Suprapubic skin (tissue), 4 donors: ENCODE measurements at regions not wholly inside any gene's neighbourhood (a gene's known extent, or its start where the extent isn't known, plus 50 kb on each side); places are given as distances from the start of the nearest gene placed in this dataset.

ENCODE experiments used
- DNase-seq, 2 donors: peaks; one replicate each; pipeline ENCODE4 v3.0.0-alpha.2; 2019; ENCODE audit warnings: low spot score in 2 of 2
- H3K27ac ChIP-seq: fragments of 200-600 bp; sonication (generic); one replicate; pipeline ENCODE4 v1.5.1; 2019
- H3K27me3 ChIP-seq: fragments of 200-600 bp; sonication (generic); one replicate; pipeline ENCODE4 v1.5.1; 2019
- H3K36me3 ChIP-seq: fragments of 200-600 bp; sonication (generic); one replicate; pipeline ENCODE4 v1.5.1; 2019
- H3K4me1 ChIP-seq: fragments of 200-600 bp; sonication (generic); one replicate; pipeline ENCODE4 v1.5.1; 2019
- H3K4me3 ChIP-seq: fragments of 200-600 bp; sonication (generic); one replicate; pipeline ENCODE4 v1.5.1; 2019; ENCODE audit warnings: mild to moderate bottlenecking
- H3K9me3 ChIP-seq: fragments of 200-600 bp; sonication (generic); one replicate; pipeline ENCODE4 v1.5.1; 2019
- EP300 ChIP-seq: sonication (generic); formaldehyde crosslinking; IDR thresholded peaks from one replicate; pipeline ENCODE4 v1.6.1; 2017; ENCODE audit warnings: antibody characterized with exemption
- POLR2A ChIP-seq, 2 donors: fragments of 450-650 bp; IDR thresholded peaks; one replicate each; pipeline ENCODE4 v1.6.1; 2017; ENCODE audit warnings: antibody characterized with exemption in 2 of 2, mild to moderate bottlenecking in 2 of 2, moderate library complexity in 2 of 2
- POLR2AphosphoS5 ChIP-seq, 3 donors: sonication (generic); formaldehyde crosslinking; IDR thresholded peaks; one replicate each; pipeline ENCODE4 v1.6.1; 2017; ENCODE audit warnings: antibody characterized with exemption in 3 of 3
- WGBS: methylation state at CpG from one replicate; pipeline ENCODE4 v1.1.5; 2018; 5-methylcytosine and 5-hydroxymethylcytosine counted together
- TF ChIP-seq, protein P1 (sequence below), 2 donors: fragments of 200-600 bp in 1 of 2; fragments of 450-650 bp in 1 of 2; sonication (generic) in 1 of 2; IDR thresholded peaks; one replicate each; pipeline ENCODE4 v1.5.1; 2016 to 2019; ENCODE audit warnings: antibody characterized with exemption in 2 of 2, mild to moderate bottlenecking in 1 of 2, moderate library complexity in 1 of 2

DNA sequence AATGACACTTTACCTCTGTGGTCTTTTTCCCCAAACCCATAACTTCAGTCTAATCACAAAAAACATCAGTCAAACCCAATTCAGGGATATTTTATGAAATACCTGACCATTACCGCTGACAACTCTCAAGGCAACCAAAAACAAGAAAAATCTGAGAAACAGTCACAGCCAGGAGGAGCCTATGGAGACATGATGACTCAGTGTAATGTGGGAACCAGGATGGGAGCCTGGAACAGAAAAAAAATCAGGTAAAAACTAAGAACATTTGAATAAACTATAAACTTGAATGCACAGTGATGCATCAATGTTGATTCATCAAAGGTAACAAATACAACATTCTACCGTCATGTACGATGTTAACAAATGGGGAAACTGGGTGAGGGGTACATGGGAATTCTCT lies 84.1 kb upstream of the TSHZ2 start:
- no peak for DNase-seq
- Histone ChIP-seq H3K9me3 (no peaks in the 10 kb centered on the region), H3K27me3 (no peaks in the 10 kb centered on the region), H3K4me3 (no peak overlapping the region), H3K4me1 (no peaks in the 10 kb centered on the region), H3K27ac (no peak overlapping the region), H3K36me3 (no peaks in the 10 kb centered on the region)
- WGBS, result 97% methylated on average over 3 of the region's 3 CpGs
- TF ChIP-seq EP300, result no peak
- TF ChIP-seq, protein P1, sequence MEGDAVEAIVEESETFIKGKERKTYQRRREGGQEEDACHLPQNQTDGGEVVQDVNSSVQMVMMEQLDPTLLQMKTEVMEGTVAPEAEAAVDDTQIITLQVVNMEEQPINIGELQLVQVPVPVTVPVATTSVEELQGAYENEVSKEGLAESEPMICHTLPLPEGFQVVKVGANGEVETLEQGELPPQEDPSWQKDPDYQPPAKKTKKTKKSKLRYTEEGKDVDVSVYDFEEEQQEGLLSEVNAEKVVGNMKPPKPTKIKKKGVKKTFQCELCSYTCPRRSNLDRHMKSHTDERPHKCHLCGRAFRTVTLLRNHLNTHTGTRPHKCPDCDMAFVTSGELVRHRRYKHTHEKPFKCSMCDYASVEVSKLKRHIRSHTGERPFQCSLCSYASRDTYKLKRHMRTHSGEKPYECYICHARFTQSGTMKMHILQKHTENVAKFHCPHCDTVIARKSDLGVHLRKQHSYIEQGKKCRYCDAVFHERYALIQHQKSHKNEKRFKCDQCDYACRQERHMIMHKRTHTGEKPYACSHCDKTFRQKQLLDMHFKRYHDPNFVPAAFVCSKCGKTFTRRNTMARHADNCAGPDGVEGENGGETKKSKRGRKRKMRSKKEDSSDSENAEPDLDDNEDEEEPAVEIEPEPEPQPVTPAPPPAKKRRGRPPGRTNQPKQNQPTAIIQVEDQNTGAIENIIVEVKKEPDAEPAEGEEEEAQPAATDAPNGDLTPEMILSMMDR (IDR thresholded peaks at IDR 0.05), result no peak

DNA sequence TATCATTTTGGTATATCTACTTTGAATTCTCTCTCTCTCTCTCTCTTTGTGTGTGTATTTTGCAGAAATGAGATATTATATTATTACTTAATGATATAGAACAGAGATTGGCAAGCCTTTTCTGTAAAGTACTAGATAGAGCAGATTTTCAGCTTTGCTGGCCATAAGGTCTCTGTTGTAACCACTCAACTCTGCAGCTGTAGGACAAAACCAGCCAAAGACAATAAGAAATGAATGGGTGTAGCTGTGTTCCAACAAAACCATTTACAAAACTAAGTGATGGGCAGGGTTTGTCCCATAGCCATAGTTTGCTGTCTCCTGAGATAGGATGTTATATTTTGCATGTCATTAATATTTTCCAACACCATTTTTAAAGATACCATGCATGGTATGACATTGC lies 91.2 kb upstream of the TSHZ2 start:
- Histone ChIP-seq H3K27ac (no peak overlapping the region), H3K36me3 (no peaks in the 10 kb centered on the region), H3K4me1 (no peaks in the 10 kb centered on the region), H3K9me3 (no peaks in the 10 kb centered on the region), H3K4me3 (no peak overlapping the region), H3K27me3 (no peaks in the 10 kb centered on the region)
- no peak for TF ChIP-seq POLR2AphosphoS5 (IDR thresholded peaks at IDR 0.05)
- no peak for TF ChIP-seq EP300
- no peak for TF ChIP-seq POLR2A (IDR thresholded peaks at IDR 0.05)
- TF ChIP-seq, protein P1 (IDR thresholded peaks at IDR 0.05), result no peak
- DNase-seq, result no peak

DNA sequence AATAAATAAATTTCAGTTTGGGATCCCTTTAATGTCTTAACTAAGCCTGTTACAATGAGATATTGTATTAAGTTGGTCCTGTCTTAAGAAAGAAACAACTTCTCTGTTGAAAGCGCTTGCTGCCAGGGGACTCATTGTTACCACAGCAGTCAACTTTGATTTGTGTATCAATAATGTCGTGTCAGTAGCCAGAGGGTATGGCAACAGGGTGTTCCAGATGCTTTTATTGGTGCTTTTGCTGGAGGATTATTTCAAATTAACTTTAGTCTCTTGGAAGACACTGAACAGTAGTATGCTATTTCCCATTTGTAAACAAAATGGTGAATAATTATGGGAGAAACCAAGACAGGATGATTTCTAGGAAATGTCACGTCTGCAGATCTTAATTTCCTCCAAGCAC lies 91.9 kb upstream of the TSHZ2 start:
- Histone ChIP-seq H3K27ac (no peak overlapping the region), H3K4me3 (no peak overlapping the region), H3K9me3 (no peaks in the 10 kb centered on the region), H3K27me3 (no peaks in the 10 kb centered on the region), H3K36me3 (no peaks in the 10 kb centered on the region), H3K4me1 (no peaks in the 10 kb centered on the region)
- no peak for DNase-seq
- TF ChIP-seq POLR2A (IDR thresholded peaks at IDR 0.05), result no peak
- TF ChIP-seq POLR2AphosphoS5 (IDR thresholded peaks at IDR 0.05), result no peak
- no peak for TF ChIP-seq EP300
- TF ChIP-seq, protein P1 (IDR thresholded peaks at IDR 0.05), result no peak
- 30% methylated on average over 3 of the region's 3 CpGs for WGBS

DNA sequence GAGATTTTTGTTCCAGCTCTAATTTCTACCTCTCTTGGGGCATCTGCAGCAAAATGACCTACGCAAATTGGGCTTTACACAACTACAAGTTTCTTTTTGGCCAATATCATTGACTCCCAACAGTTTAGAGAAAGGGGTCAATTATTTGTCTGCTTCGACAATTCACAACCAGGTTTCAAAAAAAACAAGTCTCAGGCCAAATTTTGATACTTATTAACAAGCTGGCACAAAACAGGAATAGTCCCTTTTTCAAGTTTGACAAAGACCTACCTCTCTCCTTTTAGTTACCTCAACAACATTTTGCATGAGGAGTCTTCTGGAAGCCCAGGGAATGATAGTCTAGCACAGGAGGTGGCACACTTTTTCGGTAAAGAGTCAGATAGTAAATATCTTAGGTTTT lies 97.9 kb upstream of the TSHZ2 start:
- Histone ChIP-seq H3K27me3 (no peaks in the 10 kb centered on the region), H3K9me3 (no peaks in the 10 kb centered on the region), H3K27ac (no peak overlapping the region), H3K4me3 (no peak overlapping the region), H3K4me1 (no peaks in the 10 kb centered on the region), H3K36me3 (no peaks in the 10 kb centered on the region)
- 94% methylated on average over 3 of the region's 3 CpGs for WGBS
- TF ChIP-seq EP300 (no peak), POLR2A (IDR thresholded peaks at IDR 0.05) (no peak), POLR2AphosphoS5 (IDR thresholded peaks at IDR 0.05) (no peak)
- TF ChIP-seq, protein P1 (IDR thresholded peaks at IDR 0.05), result no peak
- no peak for DNase-seq

DNA sequence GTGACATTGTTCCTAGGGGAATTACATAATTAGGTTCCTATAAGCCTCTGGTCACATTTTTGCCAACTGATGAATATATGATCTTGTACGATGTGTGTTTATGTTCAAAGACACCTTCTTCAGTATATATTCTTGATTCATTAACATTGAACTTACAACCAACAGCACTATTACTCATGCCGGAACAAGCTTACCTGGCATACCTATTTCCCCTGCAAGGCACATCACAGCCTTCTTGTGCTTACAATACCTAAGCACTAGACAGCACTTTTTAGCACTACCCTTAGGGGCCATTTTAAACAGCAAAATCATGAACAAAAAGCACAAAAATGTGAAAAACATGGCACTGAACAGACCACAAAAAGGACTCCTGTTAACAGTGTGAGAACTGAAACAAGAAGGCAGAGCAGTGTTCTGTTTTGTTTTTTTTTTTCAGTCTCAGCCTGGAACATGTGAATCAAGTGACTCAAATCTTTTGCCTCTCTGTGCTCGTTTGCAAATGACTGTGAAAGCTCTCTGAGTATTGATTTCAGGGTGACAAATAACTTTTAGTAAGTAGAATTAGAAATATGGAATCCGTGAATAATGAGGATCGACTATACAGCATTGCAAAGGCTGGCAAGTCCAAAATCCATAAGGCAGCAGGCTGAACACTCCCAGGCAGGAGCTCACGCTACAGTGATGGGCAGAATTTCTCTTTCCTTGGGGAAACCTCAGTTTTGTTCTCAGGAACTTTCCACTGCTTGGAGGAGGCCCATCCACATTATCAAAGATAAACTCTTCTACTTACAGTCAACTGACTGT lies 102.3 kb upstream of the TSHZ2 start:
- no peak overlapping the region for H3K4me3 ChIP-seq
- H3K27me3 ChIP-seq, result no peaks in the 10 kb centered on the region
- no peaks in the 10 kb centered on the region for H3K4me1 ChIP-seq
- no peak overlapping the region for H3K27ac ChIP-seq
- no peak for DNase-seq
- 78% methylated on average over 6 of the region's 6 CpGs for WGBS
- H3K9me3 ChIP-seq, result no peaks in the 10 kb centered on the region
- no peaks in the 10 kb centered on the region for H3K36me3 ChIP-seq
- TF ChIP-seq EP300, result no peak
- TF ChIP-seq POLR2AphosphoS5 (IDR thresholded peaks at IDR 0.05), result no peak
- TF ChIP-seq, protein P1 (IDR thresholded peaks at IDR 0.05), result no peak
- TF ChIP-seq POLR2A (IDR thresholded peaks at IDR 0.05), result no peak
